Activated CD8-positive, alpha-beta T cell treated with anti-CD3 and anti-CD28 coated beads for 36 hours (primary cell): ENCODE measurements at regions not wholly inside any gene's neighbourhood (a gene's known extent, or its start where the extent isn't known, plus 50 kb on each side); places are given as distances from the start of the nearest gene placed in this dataset.
A peak's percentile ranks its signal among the peaks of the same experiment; 100 is the strongest.

ENCODE experiments used
- ATAC-seq: fragments of 200-7000 bp; cut with Tn5 transposase; one replicate; pipeline ENCODE4 v1.10.0; 2021; ENCODE audit warnings: mild to moderate bottlenecking, moderate library complexity
- CTCF ChIA-PET: fragments of 350-600 bp; sonication (Branson Sonifier 250); formaldehyde crosslinking; loops from one replicate; lab custom pipeline; 2021; ENCODE audit warnings: antibody characterized with exemption; lab: Charles Lee
- POLR2A ChIA-PET: fragments of 350-600 bp; sonication (Branson Sonifier 250); formaldehyde crosslinking; loops from one replicate; lab custom pipeline; 2021; ENCODE audit warnings: antibody characterized with exemption; lab: Charles Lee
- DNase-seq: peaks from one replicate; pipeline ENCODE4 v3.0.0-alpha.2; 2020
- H3K27ac Mint-ChIP-seq: one replicate; pipeline ENCODE4 v1.8.0; 2021; ENCODE audit warnings: mild to moderate bottlenecking, mixed read lengths
- H3K27me3 Mint-ChIP-seq: one replicate; pipeline ENCODE4 v1.8.0; 2021; ENCODE audit warnings: mixed read lengths
- H3K36me3 Mint-ChIP-seq: one replicate; pipeline ENCODE4 v1.8.0; 2021; ENCODE audit warnings: low read depth, mixed read lengths
- H3K4me1 Mint-ChIP-seq: one replicate; pipeline ENCODE4 v1.8.0; 2021; ENCODE audit warnings: low read depth, mixed read lengths
- H3K4me3 Mint-ChIP-seq: one replicate; pipeline ENCODE4 v1.8.0; 2021; ENCODE audit warnings: mild to moderate bottlenecking, moderate library complexity, mixed read lengths
- H3K9me3 Mint-ChIP-seq: one replicate; pipeline ENCODE4 v1.8.0; 2021; ENCODE audit warnings: mixed read lengths
- CTCF ChIP-seq: fragments of 200-600 bp; IDR thresholded peaks from one replicate; pipeline ENCODE4 v1.8.0; 2022; ENCODE audit warnings: antibody characterized with exemption, mild to moderate bottlenecking
- intact Hi-C: fragments of 100-400 bp; cut with micrococcal nuclease; formaldehyde crosslinking; loops from one replicate; pipeline ENCODE4 v1.10.0; 2022

GRCh38 chr2:64704161-64704560 is 50.4 kb upstream of the SERTAD2 start:
- ATAC-seq = no peak
- Mint-ChIP-seq H3K4me1 (peaks cover 40% of the 10 kb centered on the region), H3K27ac (no peak overlapping the region), H3K9me3 (peaks cover 17% of the 10 kb centered on the region), H3K4me3 (no peak overlapping the region), H3K27me3 (no peaks in the 10 kb centered on the region), H3K36me3 (peaks cover 21% of the 10 kb centered on the region)
- ChIA-PET POLR2A (interaction anchor here (0.6 kb wide), 1 partner anchor 9 kb away, joined by 3 read pairs; no protein-coding TSS in a partner anchor), CTCF (interaction anchor here (0.8 to 1.7 kb wide), 5 partner anchors 9 to 97 kb away, joined by 3 to 6 read pairs (median 4); partner anchors contain the start of gene SERTAD2)
- no peak for TF ChIP-seq CTCF
- intact Hi-C loops = no loop called here
- no peak for DNase-seq

- peaks cover 16% of the 10 kb centered on the region for H3K36me3 Mint-ChIP-seq
- no peak for TF ChIP-seq CTCF
- CTCF ChIA-PET = interaction anchor here (1.1 to 1.7 kb wide), 4 partner anchors 8 to 98 kb away, joined by 3 to 6 read pairs (median 5); partner anchors contain the start of gene SERTAD2
- H3K27ac Mint-ChIP-seq = no peak overlapping the region
- peaks cover 14% of the 10 kb centered on the region for H3K9me3 Mint-ChIP-seq
- no peak for ATAC-seq
- H3K4me3 Mint-ChIP-seq = no peak overlapping the region
- intact Hi-C loops = no loop called here
- no peak for DNase-seq
- POLR2A ChIA-PET = interaction anchor here (0.7 kb wide), 1 partner anchor 23 kb away, joined by 3 read pairs; no protein-coding TSS in a partner anchor
- peaks cover 32% of the 10 kb centered on the region for H3K4me1 Mint-ChIP-seq
- H3K27me3 Mint-ChIP-seq = no peaks in the 10 kb centered on the region
Measured at GRCh38 chr2:64704996-64705395, 51.3 kb upstream of the SERTAD2 start.

DNA sequence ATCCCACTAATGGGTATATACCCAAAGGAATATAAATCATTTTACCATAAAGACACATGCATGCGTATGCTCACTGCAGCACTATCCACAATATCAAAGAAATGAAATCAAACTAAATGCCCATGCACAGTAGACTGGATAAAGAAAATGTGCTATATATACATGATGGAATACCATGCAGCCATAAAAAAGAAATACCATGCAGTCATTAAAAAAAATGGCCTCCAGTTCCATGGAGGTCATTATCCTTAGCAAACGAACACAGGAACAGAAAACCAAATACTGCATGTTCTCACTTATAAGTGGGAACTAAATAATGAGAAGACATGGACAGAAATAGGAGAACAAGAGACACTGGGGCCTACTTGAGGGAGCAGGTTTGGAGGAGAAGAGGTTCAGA is 53.6 kb upstream of the SERTAD2 start:
- H3K4me1 Mint-ChIP-seq = peaks cover 35% of the 10 kb centered on the region
- no peak overlapping the region for H3K4me3 Mint-ChIP-seq
- ChIA-PET CTCF (no interaction called here), POLR2A (interaction anchor here (1.3 kb wide), 1 partner anchor 89 kb away, joined by 5 read pairs; no protein-coding TSS in a partner anchor)
- intact Hi-C loops = no loop called here
- ATAC-seq (no peak), DNase-seq (no peak)
- TF ChIP-seq CTCF = no peak
- peaks cover 10% of the 10 kb centered on the region for H3K9me3 Mint-ChIP-seq
- H3K27me3 Mint-ChIP-seq = no peaks in the 10 kb centered on the region
- peaks cover 6% of the 10 kb centered on the region for H3K36me3 Mint-ChIP-seq
- H3K27ac Mint-ChIP-seq = no peak overlapping the region

- ChIA-PET CTCF (interaction anchor here (1.2 to 1.5 kb wide), 2 partner anchors 13 to 55 kb away, joined by 4 to 5 read pairs; partner anchors contain the start of gene SERTAD2), POLR2A (interaction anchor here (0.9 to 1.9 kb wide), 4 partner anchors 10 to 91 kb away, joined by 3 to 6 read pairs (median 4); no protein-coding TSS in a partner anchor)
- TF ChIP-seq CTCF = no peak
- intact Hi-C loops = no loop called here
- ATAC-seq (no peak), DNase-seq (no peak)
- no peak overlapping the region for H3K4me3 Mint-ChIP-seq
- H3K9me3 Mint-ChIP-seq = peaks cover 10% of the 10 kb centered on the region
- no peak overlapping the region for H3K27ac Mint-ChIP-seq
- H3K27me3 Mint-ChIP-seq = no peaks in the 10 kb centered on the region
- H3K36me3 Mint-ChIP-seq = peaks cover 6% of the 10 kb centered on the region
- peaks cover 34% of the 10 kb centered on the region for H3K4me1 Mint-ChIP-seq
Measured at GRCh38 chr2:64708829-64709228, 55.1 kb upstream of the SERTAD2 start.

DNA sequence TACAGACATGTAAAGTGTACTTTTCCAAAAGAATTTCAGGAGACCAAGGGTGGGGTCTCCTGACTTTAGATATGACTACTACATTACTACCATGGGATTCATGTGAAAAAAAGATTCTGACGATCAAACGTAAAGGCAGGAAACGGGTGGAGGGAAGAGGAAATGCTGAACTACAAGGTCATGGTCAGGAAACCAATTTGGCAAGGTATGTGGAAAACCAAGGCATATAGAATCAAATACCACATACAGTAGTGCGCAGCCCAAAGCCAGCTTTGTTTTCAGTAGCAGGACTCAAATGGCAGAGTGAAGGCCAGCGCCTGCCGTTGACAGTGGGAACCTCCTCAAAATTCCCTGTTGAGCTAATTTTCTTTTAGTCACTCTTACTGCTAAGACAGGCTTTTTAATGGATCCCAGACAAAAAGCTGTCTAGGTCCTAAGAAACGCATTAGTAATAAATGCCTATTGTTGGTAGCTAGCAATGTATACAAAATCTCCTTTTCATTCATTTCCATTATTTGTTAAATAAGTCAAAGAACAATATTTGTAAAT is 57.6 kb upstream of the SERTAD2 start:
- Mint-ChIP-seq H3K27me3 (no peaks in the 10 kb centered on the region), H3K27ac (no peak overlapping the region), H3K4me3 (no peak overlapping the region), H3K36me3 (peaks cover 6% of the 10 kb centered on the region), H3K4me1 (peaks cover 16% of the 10 kb centered on the region), H3K9me3 (peaks cover 10% of the 10 kb centered on the region)
- DNase-seq (no peak), ATAC-seq (peak; percentile 45)
- ChIA-PET POLR2A (interaction anchor here (0.6 to 2.1 kb wide), 2 partner anchors 15 to 593 kb away, joined by 3 to 6 read pairs; no protein-coding TSS in a partner anchor), CTCF (interaction anchor here (0.9 to 1.9 kb wide), 4 partner anchors 15 to 65 kb away, joined by 3 to 5 read pairs (median 4); no protein-coding TSS in a partner anchor)
- intact Hi-C loops = no loop called here
- TF ChIP-seq CTCF = no peak
